Stimulated activated CD4-positive, alpha-beta T cell treated with anti-CD3 and anti-CD28 coated beads, Interleukin-1b, Interleukin-23, amount 100 ng/mL, for 48 hours (primary cell): ENCODE measurements at regions not wholly inside any gene's neighbourhood (a gene's known extent, or its start where the extent isn't known, plus 50 kb on each side); places are given as distances from the start of the nearest gene placed in this dataset.

ENCODE experiments used
- DNase-seq: peaks from one replicate; pipeline ENCODE4 v3.0.0-alpha.2; 2020

GRCh38 chr3:14338898-14339458 lies 63.4 kb upstream of the SLC6A6 start:
- DNase-seq, result no peak

- DNase-seq, result no peak
Observed at GRCh38 chr3:14340960-14341708, 61.3 kb upstream of the SLC6A6 start.

- DNase-seq, result no peak
Observed at GRCh38 chr3:14343338-14344112, 58.9 kb upstream of the SLC6A6 start.

GRCh38 chr3:14344351-14344750 lies 58.1 kb upstream of the SLC6A6 start:
- no peak for DNase-seq

- DNase-seq, result no peak
Observed at GRCh38 chr3:14345496-14346150, 56.8 kb upstream of the SLC6A6 start.

- DNase-seq, result no peak
Observed at GRCh38 chr3:14346191-14346590, 56.2 kb upstream of the SLC6A6 start.

- DNase-seq, result no peak
Observed at GRCh38 chr3:14346642-14347041, 55.8 kb upstream of the SLC6A6 start.

GRCh38 chr3:14347110-14347509 lies 55.3 kb upstream of the SLC6A6 start:
- DNase-seq, result no peak

GRCh38 chr3:14351617-14352001 lies 50.8 kb upstream of the SLC6A6 start:
- no peak for DNase-seq

- DNase-seq, result no peak
Observed at GRCh38 chr3:14352002-14352627, 50.3 kb upstream of the SLC6A6 start.
